ENCODE measurements at regions not wholly inside any gene's neighbourhood (a gene's known extent, or its start where the extent isn't known, plus 50 kb on each side); places are given as distances from the start of the nearest gene placed in this dataset.

- TF ChIP-seq CTCF (IDR thresholded peaks at IDR 0.05; ENCODE audit: insufficient read depth, low read depth, low read length) (no peak), EZH2 (IDR thresholded peaks at IDR 0.05; ENCODE audit: insufficient read depth, low read length) (no peak)
These were observed 58.2 kb upstream of the DRD2 start for GRCh38 chr11:113533425-113533698.

Data from astrocyte (in vitro differentiated cells and primary cell).